SK-N-SH (cell line): ENCODE measurements at regions not wholly inside any gene's neighbourhood (a gene's known extent, or its start where the extent isn't known, plus 50 kb on each side); places are given as distances from the start of the nearest gene placed in this dataset.

Experiments
- CTCF ChIA-PET: fragments of 300-600, 350-600 bp; formaldehyde crosslinking; extraction: SDS; loops from one replicate; lab custom pipeline; 2021; lab: Yijun Ruan, JAX
- POLR2A ChIA-PET: fragments of 350-600 bp; sonication (Branson Sonifier 250); formaldehyde crosslinking; extraction: SDS; loops from one replicate; lab custom pipeline; 2020; ENCODE audit warnings: antibody characterized with exemption, inconsistent platforms; lab: Yijun Ruan, JAX
- DNase-seq: peaks from one replicate; pipeline ENCODE4 v3.0.0; 2012
- H2AFZ ChIP-seq: fragments of 200-600 bp; sonication (generic); 2 replicates; pipeline ENCODE4 v1.8.1; 2016; ENCODE audit warnings: antibody characterized with exemption, mild to moderate bottlenecking, low read depth
- H3F3A ChIP-seq: fragments of 200-600 bp; sonication (generic); replicated peaks from 2 replicates; pipeline ENCODE3; 2016; ENCODE audit warnings: antibody characterized with exemption, mild to moderate bottlenecking; ENCODE audit not compliant: insufficient read depth
- H3K27ac ChIP-seq, 2 experiments: fragments of 200-500 bp in 1 of 2; fragments of 200-600 bp in 1 of 2; sonication (Bioruptor generic) in 1 of 2; sonication (generic), shearing (Covaris generic) in 1 of 2; 2 replicates each; pipeline versions ENCODE4 v1.5.1 to v1.6.1; 2014 to 2016; ENCODE audit warnings: low read depth in 2 of 2, inconsistent platforms in 1 of 2, low read length in 1 of 2, mild to moderate bottlenecking in 1 of 2, mixed read lengths in 1 of 2
- H3K27me3 ChIP-seq: fragments of 200-600 bp; sonication (generic), shearing (Covaris generic); 2 replicates; pipeline ENCODE4 v1.6.1; 2016; ENCODE audit warnings: mixed run types; ENCODE audit not compliant: insufficient read depth
- H3K36me3 ChIP-seq, 2 experiments: fragments of 200-500 bp in 1 of 2; fragments of 200-600 bp in 1 of 2; sonication (Bioruptor generic) in 1 of 2; sonication (generic) in 1 of 2; replicated peaks in 1 of 2; 2 replicates each; pipeline versions ENCODE3 to v1.5.1; 2014 to 2016; ENCODE audit warnings: low read length in 1 of 2, mild to moderate bottlenecking in 1 of 2; ENCODE audit not compliant: insufficient read depth in 2 of 2, control insufficient read depth in 1 of 2
- H3K4me1 ChIP-seq, 2 experiments: fragments of 200-500 bp in 1 of 2; fragments of 200-600 bp in 1 of 2; sonication (Bioruptor generic) in 1 of 2; sonication (generic), shearing (Covaris generic) in 1 of 2; 2 replicates each; pipeline versions ENCODE4 v1.5.1 to v1.6.1; 2014 to 2016; ENCODE audit warnings: low read depth in 1 of 2, low read length in 1 of 2, mixed run types in 1 of 2; ENCODE audit not compliant: insufficient read depth in 2 of 2, control insufficient read depth in 1 of 2
- H3K4me2 ChIP-seq: fragments of 200-600 bp; sonication (generic), shearing (Covaris generic); 2 replicates; pipeline ENCODE4 v1.6.1; 2017; ENCODE audit warnings: mixed run types
- H3K4me3 ChIP-seq, 2 experiments: fragments of 200-500 bp in 1 of 2; fragments of 200-600 bp in 1 of 2; sonication (Bioruptor generic) in 1 of 2; sonication (generic), shearing (Covaris generic) in 1 of 2; 2 replicates each; pipeline versions ENCODE4 v1.5.1 to v1.8.1; 2014 to 2016; ENCODE audit warnings: low read depth in 2 of 2, inconsistent platforms in 1 of 2, low read length in 1 of 2, mild to moderate bottlenecking in 1 of 2, mixed read lengths in 1 of 2, moderate library complexity in 1 of 2
- H3K79me2 ChIP-seq: fragments of 200-600 bp; sonication (generic); 2 replicates; pipeline ENCODE4 v1.8.1; 2017; ENCODE audit warnings: mild to moderate bottlenecking; ENCODE audit not compliant: insufficient read depth
- H3K9ac ChIP-seq: fragments of 200-600 bp; sonication (generic); 2 replicates; pipeline ENCODE4 v1.6.1; 2017; ENCODE audit warnings: mixed run types
- H3K9me2 ChIP-seq: fragments of 200-600 bp; sonication (generic); 2 replicates; pipeline ENCODE4 v1.6.1; 2017; ENCODE audit warnings: mixed run types
- H3K9me3 ChIP-seq: fragments of 200-600 bp; sonication (generic); 2 replicates; pipeline ENCODE4 v1.6.1; 2017; ENCODE audit warnings: mixed run types, mild to moderate bottlenecking, moderate library complexity
- H4K20me1 ChIP-seq: fragments of 200-600 bp; sonication (generic); 2 replicates; pipeline ENCODE4 v1.6.1; 2017; ENCODE audit warnings: mild to moderate bottlenecking, mixed run types; ENCODE audit not compliant: insufficient read depth
- CHD2 ChIP-seq: fragments of 150-350 bp; IDR thresholded peaks from 2 replicates; pipeline ENCODE4 v1.6.1; 2018; ENCODE audit warnings: low read length; ENCODE audit not compliant: partially characterized antibody
- EP300 ChIP-seq, 2 experiments: IDR thresholded peaks; 2 replicates each; pipeline versions ENCODE4 v1.4.0 to v1.6.1; 2012; ENCODE audit warnings: borderline replicate concordance in 1 of 2, low read depth in 1 of 2, low read length in 1 of 2
- FOSL2 ChIP-seq: IDR thresholded peaks from 2 replicates; pipeline ENCODE4 v1.4.0; 2012; ENCODE audit warnings: low read depth, mild to moderate bottlenecking, moderate library complexity, borderline replicate concordance
- FOXM1 ChIP-seq: IDR thresholded peaks from 2 replicates; pipeline ENCODE4 v1.4.0; 2012; ENCODE audit warnings: low read depth, mild to moderate bottlenecking
- MEF2A ChIP-seq: IDR thresholded peaks from 2 replicates; pipeline ENCODE4 v1.4.0; 2012; ENCODE audit warnings: low read depth, borderline replicate concordance
- POLR2AphosphoS5 ChIP-seq: IDR thresholded peaks from 2 replicates; pipeline ENCODE4 v1.6.1; 2012; ENCODE audit warnings: low read depth, low read length
- RAD21 ChIP-seq: IDR thresholded peaks from 2 replicates; pipeline ENCODE4 v1.6.1; 2012; ENCODE audit warnings: mild to moderate bottlenecking, low read length
- YY1 ChIP-seq: IDR thresholded peaks from 2 replicates; pipeline ENCODE4 v1.4.0; 2012; ENCODE audit warnings: low read depth, mild to moderate bottlenecking
- WGBS: methylation state at CpG from one replicate; pipeline ENCODE4 v1.1.6; 2017; ENCODE audit warnings: low lambda C conversion rate; 5-methylcytosine and 5-hydroxymethylcytosine counted together
- TF ChIP-seq, protein P1 (sequence below): IDR thresholded peaks from 2 replicates; pipeline ENCODE4 v1.4.0; 2012; ENCODE audit warnings: low read depth
- TF ChIP-seq, protein P2 (sequence below): fragments of 200-600 bp; sonication (generic); IDR thresholded peaks from 2 replicates; pipeline ENCODE4 v1.6.1; 2017; ENCODE audit warnings: antibody characterized with exemption, mild to moderate bottlenecking, moderate library complexity

DNA sequence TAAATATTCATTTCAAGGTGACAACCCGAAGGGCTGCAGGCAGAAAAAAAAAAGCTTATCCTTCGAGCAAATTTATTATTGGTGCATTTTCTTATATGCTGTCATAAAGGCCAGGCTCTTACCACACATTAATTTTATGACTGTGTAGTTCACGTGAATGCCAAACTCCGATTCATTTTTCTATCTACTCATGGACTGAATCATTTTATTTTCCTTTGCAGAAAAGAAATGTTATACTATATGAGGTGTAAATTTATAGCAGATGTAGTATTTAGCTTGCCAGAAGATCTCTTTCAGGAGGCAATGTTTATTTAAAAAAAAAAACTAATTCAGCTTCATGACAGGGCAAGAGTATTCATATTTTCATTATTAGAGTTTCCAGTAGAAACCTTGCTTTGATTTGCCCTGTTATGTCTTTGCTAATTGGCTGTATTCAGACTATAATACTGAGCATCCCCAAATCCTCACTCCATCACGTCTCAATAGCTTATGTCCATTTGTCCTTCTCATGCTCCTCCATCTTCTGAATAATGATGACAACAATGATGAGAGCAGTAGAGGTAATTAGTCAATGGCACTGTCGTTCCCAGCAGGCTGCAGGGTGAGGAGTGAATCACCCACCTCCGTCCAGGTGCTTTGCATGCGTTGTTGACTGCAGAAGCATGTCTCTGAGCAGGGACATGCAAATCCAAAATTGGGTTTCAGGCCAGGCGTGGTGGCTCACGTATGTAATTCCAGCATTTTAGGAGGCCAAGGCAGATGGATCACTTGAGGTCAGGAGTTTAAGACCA is 101.1 kb upstream of the RAB12 start:
- DNase-seq, result no peak
- Histone ChIP-seq H3K9ac (no peak overlapping the region), H2AFZ (no peak overlapping the region), H3K27me3 (no peaks in the 10 kb centered on the region), H4K20me1 (no peaks in the 10 kb centered on the region), H3K9me2 (no peaks in the 10 kb centered on the region), H3K9me3 (no peaks in the 10 kb centered on the region), H3K4me1 (peaks cover 0 to 12% of the 10 kb centered on the region in 2 experiments; a peak in 1 of 4 replicates), H3K27ac (no peak overlapping the region), H3K79me2 (no peaks in the 10 kb centered on the region), H3F3A (no peaks in the 10 kb centered on the region), H3K36me3 (no peaks in the 10 kb centered on the region), H3K4me2 (no peak overlapping the region), H3K4me3 (no peak overlapping the region)
- ChIA-PET CTCF (interaction anchor here (0.6 to 1.7 kb wide), 3 partner anchors 12 to 522 kb away, joined by 3 to 4 read pairs (median 3); no protein-coding TSS in a partner anchor), POLR2A (no interaction called here)
- 42% methylated on average over 8 of the region's 10 CpGs for WGBS
- no peak for TF ChIP-seq EP300 (IDR thresholded peaks at IDR 0.05; ENCODE audit: borderline replicate concordance in 1 of 2, low read depth in 1 of 2, low read length in 1 of 2)
- TF ChIP-seq FOXM1, result no peak
- no peak for TF ChIP-seq YY1
- no peak for TF ChIP-seq FOSL2

DNA sequence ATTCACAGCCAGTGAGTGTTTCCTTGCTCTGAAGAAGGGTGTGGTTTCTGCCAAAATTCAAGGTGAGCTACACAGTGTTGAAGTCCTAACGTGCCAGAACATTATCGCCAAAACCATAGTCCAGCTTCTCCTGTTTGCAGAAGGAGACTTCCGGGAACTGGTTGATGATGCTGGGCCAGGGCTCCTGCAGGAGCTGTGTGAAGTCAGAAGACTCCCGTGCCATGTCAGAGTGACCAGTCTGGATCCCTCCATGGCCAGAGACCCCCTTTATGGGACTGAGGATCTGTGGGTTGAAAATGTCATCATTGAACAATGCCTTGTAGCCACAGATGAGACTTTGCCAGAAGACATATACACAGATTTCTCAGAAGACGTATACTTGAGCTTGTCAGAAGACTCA is 96.0 kb upstream of the RAB12 start:
- Histone ChIP-seq H3K27ac (no peak overlapping the region), H3K9me2 (no peaks in the 10 kb centered on the region)
- CTCF ChIA-PET, result interaction anchor here (0.8 to 1.3 kb wide), 2 partner anchors 35 to 1241 kb away, joined by 3 to 4 read pairs; no protein-coding TSS in a partner anchor
- TF ChIP-seq RAD21 (no peak), MEF2A (no peak), FOSL2 (no peak)
- TF ChIP-seq, protein P1, sequence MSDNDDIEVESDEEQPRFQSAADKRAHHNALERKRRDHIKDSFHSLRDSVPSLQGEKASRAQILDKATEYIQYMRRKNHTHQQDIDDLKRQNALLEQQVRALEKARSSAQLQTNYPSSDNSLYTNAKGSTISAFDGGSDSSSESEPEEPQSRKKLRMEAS, result no peak
- TF ChIP-seq, all 33 proteins: peak for 0
- no peak for DNase-seq
- Histone ChIP-seq H2AFZ (no peak overlapping the region), H3K9me3 (no peaks in the 10 kb centered on the region), H3K9ac (no peak overlapping the region), H3K27me3 (no peaks in the 10 kb centered on the region), H3F3A (no peaks in the 10 kb centered on the region), H3K4me2 (no peak overlapping the region), H3K4me3 (no peak overlapping the region), H4K20me1 (no peaks in the 10 kb centered on the region), H3K79me2 (no peaks in the 10 kb centered on the region), H3K36me3 (no peaks in the 10 kb centered on the region), H3K4me1 (no peaks in the 10 kb centered on the region)
- POLR2A ChIA-PET, result no interaction called here
- WGBS, result 56% methylated on average over 5 of the region's 5 CpGs

DNA sequence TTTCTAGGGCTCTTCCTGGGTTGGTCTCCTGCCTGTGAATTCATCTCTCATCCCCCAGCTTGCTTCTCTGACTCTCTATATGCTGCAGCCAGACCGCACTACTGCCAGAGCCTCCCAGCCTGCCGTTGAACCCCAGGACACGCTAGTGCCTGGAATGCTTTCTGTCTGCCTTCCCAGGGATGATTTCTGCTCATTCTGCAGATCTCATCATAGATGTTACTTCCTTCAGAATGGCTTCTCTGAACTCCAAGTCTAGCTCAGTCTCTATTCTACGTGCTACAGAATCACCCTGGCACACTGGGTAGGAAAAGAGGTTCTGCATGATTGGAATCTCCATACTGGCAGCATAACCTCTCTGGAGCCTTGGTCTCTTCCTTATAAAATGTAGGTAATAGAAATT is 94.8 kb upstream of the RAB12 start:
- Histone ChIP-seq H3K79me2 (no peaks in the 10 kb centered on the region), H3K4me2 (no peak overlapping the region), H3K4me1 (no peaks in the 10 kb centered on the region), H3K27me3 (no peaks in the 10 kb centered on the region), H3K9me3 (no peaks in the 10 kb centered on the region), H4K20me1 (no peaks in the 10 kb centered on the region), H2AFZ (no peak overlapping the region), H3K36me3 (no peaks in the 10 kb centered on the region), H3K27ac (no peak overlapping the region), H3K9me2 (no peaks in the 10 kb centered on the region), H3K4me3 (no peak overlapping the region), H3K9ac (no peak overlapping the region), H3F3A (no peaks in the 10 kb centered on the region)
- 53% methylated on average over 4 of the region's 4 CpGs for WGBS
- TF ChIP-seq FOXM1 (no peak), YY1 (no peak), CHD2 (no peak), POLR2AphosphoS5 (no peak)
- TF ChIP-seq, protein P2, sequence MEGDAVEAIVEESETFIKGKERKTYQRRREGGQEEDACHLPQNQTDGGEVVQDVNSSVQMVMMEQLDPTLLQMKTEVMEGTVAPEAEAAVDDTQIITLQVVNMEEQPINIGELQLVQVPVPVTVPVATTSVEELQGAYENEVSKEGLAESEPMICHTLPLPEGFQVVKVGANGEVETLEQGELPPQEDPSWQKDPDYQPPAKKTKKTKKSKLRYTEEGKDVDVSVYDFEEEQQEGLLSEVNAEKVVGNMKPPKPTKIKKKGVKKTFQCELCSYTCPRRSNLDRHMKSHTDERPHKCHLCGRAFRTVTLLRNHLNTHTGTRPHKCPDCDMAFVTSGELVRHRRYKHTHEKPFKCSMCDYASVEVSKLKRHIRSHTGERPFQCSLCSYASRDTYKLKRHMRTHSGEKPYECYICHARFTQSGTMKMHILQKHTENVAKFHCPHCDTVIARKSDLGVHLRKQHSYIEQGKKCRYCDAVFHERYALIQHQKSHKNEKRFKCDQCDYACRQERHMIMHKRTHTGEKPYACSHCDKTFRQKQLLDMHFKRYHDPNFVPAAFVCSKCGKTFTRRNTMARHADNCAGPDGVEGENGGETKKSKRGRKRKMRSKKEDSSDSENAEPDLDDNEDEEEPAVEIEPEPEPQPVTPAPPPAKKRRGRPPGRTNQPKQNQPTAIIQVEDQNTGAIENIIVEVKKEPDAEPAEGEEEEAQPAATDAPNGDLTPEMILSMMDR, result no peak
- CTCF ChIA-PET, result interaction anchor here (1.3 kb wide), 1 partner anchor 36 kb away, joined by 4 read pairs; no protein-coding TSS in a partner anchor
- POLR2A ChIA-PET, result no interaction called here
- DNase-seq, result no peak
